LNCAP (cell line): ENCODE measurements at regions not wholly inside any gene's neighbourhood (a gene's known extent, or its start where the extent isn't known, plus 50 kb on each side); places are given as distances from the start of the nearest gene placed in this dataset.

Source experiments
- TF ChIP-seq, protein P1 (sequence below): fragments of 450-650 bp; IDR thresholded peaks from 2 replicates; pipeline ENCODE4 v1.5.1; 2017; ENCODE audit warnings: mild to moderate bottlenecking

DNA sequence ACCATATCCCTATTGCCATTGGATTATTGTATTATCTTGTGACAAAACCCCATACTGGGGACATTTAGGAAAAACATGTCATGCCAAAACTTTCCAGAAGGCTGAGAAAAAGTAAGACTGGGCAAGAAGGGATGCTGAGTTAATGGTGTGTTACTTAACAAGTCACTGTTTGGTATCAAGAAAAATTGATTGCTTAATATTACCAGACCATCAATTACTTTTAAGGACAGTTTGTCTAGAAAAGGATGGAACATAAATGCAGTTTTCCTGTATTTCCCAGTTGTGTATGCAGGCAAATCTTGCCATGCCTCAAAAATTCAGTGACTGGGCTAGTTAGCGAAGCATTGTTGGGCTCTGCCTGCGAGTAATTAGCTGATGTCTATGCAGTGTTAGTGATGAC lies 705.6 kb upstream of the MIR17HG start:
- TF ChIP-seq, protein P1, sequence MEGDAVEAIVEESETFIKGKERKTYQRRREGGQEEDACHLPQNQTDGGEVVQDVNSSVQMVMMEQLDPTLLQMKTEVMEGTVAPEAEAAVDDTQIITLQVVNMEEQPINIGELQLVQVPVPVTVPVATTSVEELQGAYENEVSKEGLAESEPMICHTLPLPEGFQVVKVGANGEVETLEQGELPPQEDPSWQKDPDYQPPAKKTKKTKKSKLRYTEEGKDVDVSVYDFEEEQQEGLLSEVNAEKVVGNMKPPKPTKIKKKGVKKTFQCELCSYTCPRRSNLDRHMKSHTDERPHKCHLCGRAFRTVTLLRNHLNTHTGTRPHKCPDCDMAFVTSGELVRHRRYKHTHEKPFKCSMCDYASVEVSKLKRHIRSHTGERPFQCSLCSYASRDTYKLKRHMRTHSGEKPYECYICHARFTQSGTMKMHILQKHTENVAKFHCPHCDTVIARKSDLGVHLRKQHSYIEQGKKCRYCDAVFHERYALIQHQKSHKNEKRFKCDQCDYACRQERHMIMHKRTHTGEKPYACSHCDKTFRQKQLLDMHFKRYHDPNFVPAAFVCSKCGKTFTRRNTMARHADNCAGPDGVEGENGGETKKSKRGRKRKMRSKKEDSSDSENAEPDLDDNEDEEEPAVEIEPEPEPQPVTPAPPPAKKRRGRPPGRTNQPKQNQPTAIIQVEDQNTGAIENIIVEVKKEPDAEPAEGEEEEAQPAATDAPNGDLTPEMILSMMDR: no peak

DNA sequence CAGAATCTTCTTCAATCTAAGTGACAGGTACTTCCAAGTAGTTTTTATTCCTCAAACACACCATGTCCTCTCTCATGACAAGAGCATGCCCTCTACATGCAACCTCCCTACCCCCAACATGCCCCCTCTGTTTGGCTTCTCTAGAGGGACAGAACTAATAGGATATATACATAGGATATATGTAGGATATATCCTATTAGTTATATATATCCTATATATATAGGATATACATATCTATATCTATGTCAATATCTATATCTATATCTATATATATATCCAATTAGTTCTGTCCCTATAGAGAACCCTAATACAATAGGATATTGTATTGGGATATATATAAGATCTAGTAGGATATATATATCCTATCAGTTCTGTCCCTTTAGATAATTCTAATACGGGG lies 701.9 kb upstream of the MIR17HG start:
- TF ChIP-seq, protein P1: no peak

DNA sequence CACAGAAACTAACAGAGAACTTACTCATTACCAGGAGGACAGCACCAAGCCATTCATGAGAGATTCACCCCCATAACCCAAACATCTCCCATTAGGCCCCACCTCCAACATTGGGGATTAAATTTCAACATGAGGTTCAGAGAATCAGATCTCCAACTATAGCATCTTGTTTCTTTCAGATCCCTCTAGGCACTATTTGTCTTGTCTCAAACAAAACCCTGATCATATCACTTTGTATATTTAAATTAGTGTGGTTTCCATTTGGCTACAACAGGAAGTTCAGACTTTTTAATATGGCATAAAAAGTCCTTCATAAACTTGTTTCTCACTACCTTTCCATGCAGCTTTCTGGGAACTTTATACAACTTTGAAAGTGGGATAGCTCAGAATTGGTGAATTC lies 699.0 kb upstream of the MIR17HG start:
- TF ChIP-seq, protein P1: no peak

DNA sequence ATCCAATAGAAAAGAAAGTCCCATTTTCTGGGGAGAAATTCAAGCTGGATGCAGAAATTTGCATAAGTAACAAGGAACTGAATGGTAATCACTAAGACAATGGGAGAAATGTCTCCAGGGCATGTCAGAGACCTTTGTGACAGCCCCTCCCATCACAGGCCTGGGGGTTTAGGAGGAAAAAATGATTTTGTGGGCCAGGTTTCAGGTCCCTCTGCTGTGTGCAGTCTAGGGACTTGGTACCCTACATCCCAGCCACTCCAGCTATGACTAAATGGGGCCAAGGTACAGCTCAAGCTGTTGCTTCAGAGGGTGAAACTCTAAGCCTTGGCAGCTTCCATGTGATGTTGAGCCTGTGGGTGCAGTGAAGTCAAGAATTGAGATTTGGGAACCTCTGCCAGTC lies 695.5 kb upstream of the MIR17HG start:
- TF ChIP-seq, protein P1: no peak

DNA sequence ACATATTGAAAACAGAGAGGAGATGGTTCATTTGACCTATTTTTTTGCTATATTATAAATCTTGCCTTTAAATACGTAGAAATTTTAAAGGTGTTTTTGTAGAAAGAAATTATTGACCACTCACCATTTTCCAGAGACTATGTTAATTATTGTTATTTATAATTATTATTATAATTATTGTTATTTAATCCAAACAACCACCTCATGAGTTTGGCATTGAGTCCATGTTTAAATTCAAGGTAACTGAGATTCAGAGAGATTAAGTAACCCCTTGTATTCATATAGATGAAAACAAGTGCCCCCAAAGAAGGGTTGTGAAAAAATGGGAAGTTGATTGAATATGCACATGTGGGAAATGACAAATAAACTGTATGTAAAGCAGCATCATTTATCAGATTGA lies 692.5 kb upstream of the MIR17HG start:
- TF ChIP-seq, protein P1: no peak

DNA sequence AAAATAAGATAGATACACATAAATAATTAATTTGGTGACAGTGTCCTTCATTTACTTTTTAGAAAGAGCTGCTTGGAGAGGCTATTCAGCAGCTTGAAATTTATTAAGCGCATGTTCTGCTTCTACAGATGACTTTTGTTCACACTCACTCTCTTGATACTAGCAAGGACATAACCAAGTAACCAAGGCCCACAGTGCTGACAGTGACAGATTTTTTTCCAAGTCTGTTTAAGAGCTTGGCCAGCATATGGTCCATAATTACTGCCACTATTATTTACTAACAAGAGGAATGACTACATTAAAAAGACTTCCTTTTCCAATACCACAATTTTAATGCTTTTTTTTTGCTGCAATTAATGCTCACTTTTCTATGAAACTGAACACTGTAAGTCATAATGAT lies 673.7 kb upstream of the MIR17HG start:
- TF ChIP-seq, protein P1: no peak

DNA sequence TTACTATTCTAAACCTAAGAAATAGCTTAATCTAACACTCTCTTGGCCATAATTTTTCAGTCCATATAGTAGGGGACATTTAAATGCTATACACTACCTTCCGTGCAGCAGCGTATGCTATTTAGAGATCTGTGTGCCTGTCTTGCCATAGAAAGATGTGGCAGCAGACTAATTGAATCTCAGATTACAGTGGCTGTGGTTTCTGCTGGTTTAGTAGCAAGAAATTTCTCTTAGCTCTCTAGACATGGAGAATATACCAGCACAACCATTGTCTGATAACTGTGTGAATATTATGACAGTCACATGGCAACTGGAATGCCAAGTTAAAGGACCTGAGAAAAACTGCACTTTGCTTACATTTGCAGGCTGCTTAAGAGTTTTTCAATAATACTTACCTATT lies 672.4 kb upstream of the MIR17HG start:
- TF ChIP-seq, protein P1: no peak

DNA sequence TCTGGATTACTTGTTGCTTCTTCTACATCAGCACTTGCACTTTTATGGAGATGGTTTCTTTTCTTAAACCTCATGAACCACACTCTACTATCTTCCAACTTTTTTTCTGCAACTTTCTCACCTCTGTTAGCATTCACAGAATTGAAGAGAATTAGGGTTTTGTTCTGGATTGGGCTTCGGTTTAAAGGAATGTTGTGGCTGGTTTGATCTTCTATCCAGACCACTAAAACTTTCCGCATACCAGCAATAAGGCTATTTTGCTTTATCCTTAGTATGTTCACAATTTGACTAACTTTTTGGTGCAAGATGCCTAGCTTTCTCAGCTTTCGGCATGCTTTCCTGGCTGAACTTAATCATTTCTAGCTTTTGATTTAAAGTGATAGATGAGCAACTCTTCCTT lies 666.7 kb upstream of the MIR17HG start:
- TF ChIP-seq, protein P1: no peak
